CD4-positive, alpha-beta memory T cell (primary cell): ENCODE measurements at regions not wholly inside any gene's neighbourhood (a gene's known extent, or its start where the extent isn't known, plus 50 kb on each side); places are given as distances from the start of the nearest gene placed in this dataset.
"Not testable (repeated sequence)": the region's sequence is repeated elsewhere in the genome, so short reads cannot be mapped to it uniquely, and the experiment has no call there.

Experiments used
- CTCF ChIA-PET: fragments of 350-600 bp; sonication (Branson Sonifier 250); formaldehyde crosslinking; loops from one replicate; lab custom pipeline; 2021; ENCODE audit warnings: inconsistent platforms; ENCODE audit not compliant: partially characterized antibody; lab: Charles Lee
- POLR2A ChIA-PET: fragments of 350-600 bp; sonication (Branson Sonifier 250); formaldehyde crosslinking; loops from one replicate; lab custom pipeline; 2021; ENCODE audit not compliant: partially characterized antibody; lab: Charles Lee
- DNase-seq, 5 donors: peaks; one replicate each; pipeline versions ENCODE4 v3.0.0 to v3.0.0-alpha.2; 2020 to 2022; ENCODE audit warnings: mixed read lengths in 1 of 5
- H3K27ac ChIP-seq: one replicate; pipeline ENCODE4 v1.7.0; 2013; ENCODE audit warnings: low read depth, low read length
- H3K27me3 ChIP-seq: 2 replicates; pipeline ENCODE4 v1.7.0; 2013; ENCODE audit warnings: mild to moderate bottlenecking, low read length, moderate library complexity; ENCODE audit not compliant: insufficient read depth
- H3K36me3 ChIP-seq: 2 replicates; pipeline ENCODE4 v1.7.0; 2013; ENCODE audit warnings: mild to moderate bottlenecking, low read length, moderate library complexity; ENCODE audit not compliant: insufficient read depth
- H3K4me1 ChIP-seq: 2 replicates; pipeline ENCODE4 v1.7.0; 2013; ENCODE audit warnings: mild to moderate bottlenecking, low read length, moderate library complexity; ENCODE audit not compliant: insufficient read depth
- H3K4me3 ChIP-seq, 2 donors: one replicate each; pipeline ENCODE4 v1.7.0; 2013; ENCODE audit warnings: low read length in 2 of 2, mild to moderate bottlenecking in 1 of 2
- H3K9me3 ChIP-seq, 2 donors: one replicate each; pipeline ENCODE4 v1.7.0; 2013; ENCODE audit warnings: low read length in 2 of 2, control low read depth in 1 of 2; ENCODE audit not compliant: control insufficient read depth in 1 of 2
- H3K27ac Mint-ChIP-seq, 7 donors: one replicate each; pipeline ENCODE4 v1.8.0; 2020 to 2021; ENCODE audit warnings: mixed read lengths in 7 of 7, mild to moderate bottlenecking in 6 of 7, inconsistent platforms in 3 of 7, moderate library complexity in 3 of 7
- H3K27me3 Mint-ChIP-seq, 2 donors: one replicate each; pipeline ENCODE4 v1.8.0; 2020 to 2021; ENCODE audit warnings: mixed read lengths in 2 of 2
- H3K36me3 Mint-ChIP-seq, 2 donors: one replicate each; pipeline ENCODE4 v1.8.0; 2020 to 2021; ENCODE audit warnings: mixed read lengths in 2 of 2, inconsistent platforms in 1 of 2, mild to moderate bottlenecking in 1 of 2
- H3K4me1 Mint-ChIP-seq, 4 donors: one replicate each; pipeline ENCODE4 v1.8.0; 2020 to 2021; ENCODE audit warnings: mixed read lengths in 4 of 4, mild to moderate bottlenecking in 1 of 4
- H3K4me3 Mint-ChIP-seq, 8 donors: one replicate each; pipeline ENCODE4 v1.8.0; 2020 to 2021; ENCODE audit warnings: mixed read lengths in 8 of 8, mild to moderate bottlenecking in 7 of 8, moderate library complexity in 6 of 8, inconsistent platforms in 3 of 8
- H3K9me3 Mint-ChIP-seq, 8 donors: one replicate each; pipeline ENCODE4 v1.8.0; 2020 to 2021; ENCODE audit warnings: mixed read lengths in 8 of 8, mild to moderate bottlenecking in 5 of 8, inconsistent platforms in 3 of 8, moderate library complexity in 1 of 8
- intact Hi-C: fragments of 100-400 bp; cut with micrococcal nuclease; formaldehyde crosslinking; loops from one replicate; pipeline ENCODE4 v1.15.1; 2023

GRCh38 chr6:4256969-4257368 is 121.6 kb upstream of the ECI2 start:
- ChIA-PET CTCF (no interaction called here), POLR2A (no interaction called here)
- H3K27me3 Mint-ChIP-seq = peaks cover 6 to 8% of the 10 kb centered on the region in 2 donors
- no peaks in the 10 kb centered on the region for H3K27me3 ChIP-seq
- no peaks in the 10 kb centered on the region for H3K4me1 ChIP-seq
- H3K36me3 Mint-ChIP-seq = no peaks in the 10 kb centered on the region
- H3K4me3 Mint-ChIP-seq = no peak overlapping the region
- no peak overlapping the region for H3K27ac Mint-ChIP-seq
- H3K4me3 ChIP-seq = no peak overlapping the region
- no peak for DNase-seq
- H3K9me3 ChIP-seq = no peaks in the 10 kb centered on the region
- no peaks in the 10 kb centered on the region for H3K4me1 Mint-ChIP-seq
- peaks cover 0 to 2% (median 0%) of the 10 kb centered on the region in 8 donors for H3K9me3 Mint-ChIP-seq
- intact Hi-C loops = no loop called here
- no peaks in the 10 kb centered on the region for H3K36me3 ChIP-seq
- H3K27ac ChIP-seq = no peak overlapping the region

GRCh38 chr6:4253604-4254231 is 118.3 kb upstream of the ECI2 start:
- H3K9me3 ChIP-seq = no peaks in the 10 kb centered on the region
- H3K36me3 ChIP-seq = no peaks in the 10 kb centered on the region
- H3K36me3 Mint-ChIP-seq = no peaks in the 10 kb centered on the region
- no peak overlapping the region for H3K27ac Mint-ChIP-seq
- ChIA-PET POLR2A (no interaction called here), CTCF (no interaction called here)
- intact Hi-C loops = no loop called here
- DNase-seq = no peak
- no peak overlapping the region for H3K4me3 ChIP-seq
- peaks cover 0 to 9% (median 2%) of the 10 kb centered on the region in 8 donors for H3K9me3 Mint-ChIP-seq
- no peaks in the 10 kb centered on the region for H3K4me1 ChIP-seq
- H3K4me1 Mint-ChIP-seq = no peaks in the 10 kb centered on the region
- peaks cover 9% of the 10 kb centered on the region in 2 donors for H3K27me3 Mint-ChIP-seq
- H3K27me3 ChIP-seq = no peaks in the 10 kb centered on the region
- no peak overlapping the region for H3K27ac ChIP-seq
- H3K4me3 Mint-ChIP-seq = no peak overlapping the region

GRCh38 chr6:4252445-4252844 is 117.1 kb upstream of the ECI2 start:
- H3K9me3 Mint-ChIP-seq = peaks cover 2 to 15% (median 8%) of the 10 kb centered on the region in 8 donors
- intact Hi-C loops, CTCF ChIA-PET, H3K4me1 ChIP-seq, H3K4me3 Mint-ChIP-seq, H3K27me3 Mint-ChIP-seq, H3K27ac ChIP-seq, H3K9me3 ChIP-seq, H3K4me1 Mint-ChIP-seq, H3K36me3 ChIP-seq, POLR2A ChIA-PET, DNase-seq, H3K4me3 ChIP-seq, H3K36me3 Mint-ChIP-seq, H3K27ac Mint-ChIP-seq, H3K27me3 ChIP-seq: not testable (repeated sequence)

GRCh38 chr6:4250645-4251044 is 115.3 kb upstream of the ECI2 start:
- Mint-ChIP-seq H3K4me1 (no peaks in the 10 kb centered on the region), H3K27me3 (peaks cover 6 to 10% of the 10 kb centered on the region in 2 donors), H3K4me3 (no peak overlapping the region), H3K9me3 (peaks cover 0 to 15% (median 8%) of the 10 kb centered on the region in 8 donors), H3K27ac (no peak overlapping the region), H3K36me3 (no peaks in the 10 kb centered on the region)
- Histone ChIP-seq H3K4me3 (no peak overlapping the region), H3K4me1 (no peaks in the 10 kb centered on the region), H3K36me3 (no peaks in the 10 kb centered on the region), H3K27ac (no peak overlapping the region), H3K27me3 (no peaks in the 10 kb centered on the region), H3K9me3 (no peaks in the 10 kb centered on the region)
- ChIA-PET CTCF (no interaction called here), POLR2A (no interaction called here)
- intact Hi-C loops = no loop called here
- no peak for DNase-seq

DNA sequence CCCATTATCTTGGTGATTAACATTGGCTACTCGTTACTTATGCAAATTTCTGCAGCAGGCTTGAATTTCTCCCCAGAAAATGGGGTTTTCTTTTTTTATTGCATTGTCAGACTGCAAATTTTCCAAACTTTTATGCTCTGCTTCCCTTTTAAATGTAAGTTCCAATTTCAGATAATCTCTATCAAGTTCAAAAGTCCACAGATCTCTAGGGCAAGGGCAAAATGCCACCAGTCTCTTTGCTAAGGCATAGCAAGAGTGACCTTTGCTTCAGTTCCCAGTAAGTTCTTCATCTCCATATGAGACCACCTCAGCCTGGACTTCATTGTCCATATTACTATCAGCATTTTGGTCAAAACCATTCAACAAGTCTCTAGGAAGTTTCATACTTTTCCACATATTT is 108.5 kb upstream of the ECI2 start:
- H3K4me3 Mint-ChIP-seq, POLR2A ChIA-PET, intact Hi-C loops, DNase-seq, H3K4me1 ChIP-seq, H3K4me1 Mint-ChIP-seq, H3K4me3 ChIP-seq, H3K27me3 ChIP-seq, CTCF ChIA-PET, H3K36me3 Mint-ChIP-seq, H3K27ac Mint-ChIP-seq, H3K36me3 ChIP-seq, H3K9me3 ChIP-seq, H3K27ac ChIP-seq, H3K27me3 Mint-ChIP-seq: not testable (repeated sequence)
- peaks cover 2 to 33% (median 22%) of the 10 kb centered on the region in 8 donors for H3K9me3 Mint-ChIP-seq

DNA sequence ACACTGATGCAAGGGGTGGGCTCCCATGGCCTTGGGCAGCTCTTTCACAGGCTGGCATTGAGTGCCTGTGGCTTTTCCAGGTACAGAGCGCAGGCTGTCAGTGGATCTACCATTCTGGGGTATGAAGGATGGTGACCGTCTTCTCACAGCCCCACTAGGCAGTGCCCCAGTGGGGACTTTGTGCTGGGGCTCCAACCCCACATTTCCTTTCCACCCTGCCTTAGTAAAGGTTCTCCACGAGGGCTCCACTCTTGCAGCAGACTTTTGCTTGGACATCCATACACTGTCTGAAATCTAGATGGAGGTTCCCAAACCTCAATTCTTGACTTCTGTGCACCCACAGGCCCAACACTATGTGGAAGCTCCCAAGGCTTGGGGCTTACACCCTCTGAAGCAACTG is 107.9 kb upstream of the ECI2 start:
- Mint-ChIP-seq H3K36me3 (peaks cover 0 to 3% of the 10 kb centered on the region in 2 donors), H3K27me3 (peaks cover 3 to 7% of the 10 kb centered on the region in 2 donors), H3K4me3 (no peak overlapping the region), H3K4me1 (no peaks in the 10 kb centered on the region), H3K27ac (no peak overlapping the region), H3K9me3 (peaks cover 0 to 29% (median 21%) of the 10 kb centered on the region in 8 donors)
- ChIA-PET POLR2A (no interaction called here), CTCF (no interaction called here)
- intact Hi-C loops = no loop called here
- no peaks in the 10 kb centered on the region for H3K36me3 ChIP-seq
- H3K4me3 ChIP-seq = no peak overlapping the region
- no peaks in the 10 kb centered on the region for H3K9me3 ChIP-seq
- no peak overlapping the region for H3K27ac ChIP-seq
- H3K4me1 ChIP-seq = no peaks in the 10 kb centered on the region
- H3K27me3 ChIP-seq = no peaks in the 10 kb centered on the region
- DNase-seq = no peak

GRCh38 chr6:4242601-4243000 is 107.2 kb upstream of the ECI2 start:
- CTCF ChIA-PET = no interaction called here
- H3K4me3 ChIP-seq = no peak overlapping the region
- H3K9me3 Mint-ChIP-seq = peaks cover 0 to 28% (median 18%) of the 10 kb centered on the region in 8 donors
- H3K27me3 Mint-ChIP-seq = peaks cover 3 to 7% of the 10 kb centered on the region in 2 donors
- peaks cover 0 to 1% (median 0%) of the 10 kb centered on the region in 4 donors for H3K4me1 Mint-ChIP-seq
- no peaks in the 10 kb centered on the region for H3K36me3 ChIP-seq
- intact Hi-C loops = no loop called here
- peaks cover 0 to 3% of the 10 kb centered on the region in 2 donors for H3K36me3 Mint-ChIP-seq
- H3K27ac ChIP-seq = no peak overlapping the region
- H3K4me1 ChIP-seq = no peaks in the 10 kb centered on the region
- POLR2A ChIA-PET = no interaction called here
- H3K4me3 Mint-ChIP-seq = no peak overlapping the region
- DNase-seq = no peak
- no peaks in the 10 kb centered on the region for H3K9me3 ChIP-seq
- no peaks in the 10 kb centered on the region for H3K27me3 ChIP-seq
- no peak overlapping the region for H3K27ac Mint-ChIP-seq
